CD14-positive monocyte (primary cell): ENCODE measurements at regions not wholly inside any gene's neighbourhood (a gene's known extent, or its start where the extent isn't known, plus 50 kb on each side); places are given as distances from the start of the nearest gene placed in this dataset.

Experiments used
- DNase-seq, 3 donors: peaks; one replicate each; pipeline ENCODE4 v3.0.0-alpha.2; 2011 to 2022
- H2AFZ ChIP-seq: 2 replicates; pipeline ENCODE4 v1.6.0; 2012; ENCODE audit warnings: mild to moderate bottlenecking, low read depth, low read length, inconsistent platforms; ENCODE audit not compliant: insufficient read depth, poor library complexity, severe bottlenecking
- H3K27ac ChIP-seq, 2 donors: 1 replicate in 1 of 2; 2 replicates in 1 of 2; pipeline ENCODE4 v1.5.1; 2012 to 2013; ENCODE audit warnings: low read length in 2 of 2, control low read depth in 1 of 2, inconsistent platforms in 1 of 2, low read depth in 1 of 2, mild to moderate bottlenecking in 1 of 2
- H3K27me3 ChIP-seq, 2 donors: one replicate each; pipeline versions ENCODE4 v1.6.0 to v1.6.1; 2011 to 2013; ENCODE audit warnings: low read length in 2 of 2; ENCODE audit not compliant: control insufficient read depth in 2 of 2, insufficient read depth in 2 of 2
- H3K36me3 ChIP-seq, 2 donors: replicated peaks in 1 of 2; 1 replicate in 1 of 2; 2 replicates in 1 of 2; pipeline versions ENCODE4 v1.5.1 to v1.6.1; 2012 to 2013; ENCODE audit warnings: low read length in 2 of 2, control low read depth in 1 of 2, inconsistent platforms in 1 of 2, mild to moderate bottlenecking in 1 of 2; ENCODE audit not compliant: insufficient read depth in 2 of 2, control insufficient read depth in 1 of 2
- H3K4me1 ChIP-seq, 2 donors: 1 replicate in 1 of 2; 2 replicates in 1 of 2; pipeline versions ENCODE4 v1.5.1 to v1.6.1; 2012 to 2013; ENCODE audit warnings: low read length in 2 of 2, control low read depth in 1 of 2, inconsistent platforms in 1 of 2, mild to moderate bottlenecking in 1 of 2, moderate library complexity in 1 of 2; ENCODE audit not compliant: insufficient read depth in 2 of 2, control insufficient read depth in 1 of 2
- H3K4me2 ChIP-seq: replicated peaks from 2 replicates; pipeline ENCODE3; 2012; ENCODE audit warnings: low read length, moderate library complexity, mild to moderate bottlenecking; ENCODE audit not compliant: poor library complexity, severe bottlenecking; ENCODE audit errors: extremely low read depth
- H3K4me3 ChIP-seq, 3 experiments: fragments of 200-600 bp in 1 of 3; sonication (generic) in 1 of 3; replicated peaks in 1 of 3; 1 replicate in 2 of 3; 2 replicates in 1 of 3; pipeline ENCODE4 v1.5.1; 2011 to 2013; ENCODE audit warnings: low read length in 3 of 3, mild to moderate bottlenecking in 3 of 3, control low read depth in 2 of 3, low read depth in 2 of 3, inconsistent platforms in 1 of 3, moderate library complexity in 1 of 3
- H3K79me2 ChIP-seq: 2 replicates; pipeline ENCODE4 v1.6.0; 2012; ENCODE audit warnings: mild to moderate bottlenecking, control low read depth, inconsistent platforms, low read length, moderate library complexity; ENCODE audit not compliant: insufficient read depth
- H3K9ac ChIP-seq: 2 replicates; pipeline ENCODE4 v1.6.0; 2017; ENCODE audit warnings: low read length, mild to moderate bottlenecking; ENCODE audit not compliant: insufficient read depth, poor library complexity, severe bottlenecking
- H3K9me3 ChIP-seq, 2 donors: replicated peaks in 1 of 2; 1 replicate in 1 of 2; 2 replicates in 1 of 2; pipeline versions ENCODE4 v1.5.1 to v1.6.1; 2012 to 2013; ENCODE audit warnings: low read length in 2 of 2, control low read depth in 1 of 2; ENCODE audit not compliant: control insufficient read depth in 1 of 2, insufficient read depth in 1 of 2
- H4K20me1 ChIP-seq: 2 replicates; pipeline ENCODE4 v1.6.0; 2012; ENCODE audit warnings: mild to moderate bottlenecking, low read length, control low read depth, moderate library complexity; ENCODE audit not compliant: insufficient read depth
- H3K27ac Mint-ChIP-seq, 7 donors: one replicate each; pipeline ENCODE4 v1.8.0; 2020; ENCODE audit warnings: mild to moderate bottlenecking in 7 of 7, mixed read lengths in 7 of 7, moderate library complexity in 6 of 7, inconsistent platforms in 2 of 7
- H3K27me3 Mint-ChIP-seq, 3 donors: one replicate each; pipeline ENCODE4 v1.8.0; 2021 to 2022; ENCODE audit warnings: low read depth in 3 of 3, mild to moderate bottlenecking in 3 of 3, mixed read lengths in 3 of 3, moderate library complexity in 3 of 3, inconsistent platforms in 1 of 3
- H3K36me3 Mint-ChIP-seq, 2 donors: one replicate each; pipeline ENCODE4 v1.8.0; 2020; ENCODE audit warnings: mixed read lengths in 2 of 2, inconsistent platforms in 1 of 2, mild to moderate bottlenecking in 1 of 2
- H3K4me1 Mint-ChIP-seq: one replicate; pipeline ENCODE4 v1.8.0; 2020; ENCODE audit warnings: mild to moderate bottlenecking, mixed read lengths
- H3K4me3 Mint-ChIP-seq, 2 donors: one replicate each; pipeline ENCODE4 v1.8.0; 2020; ENCODE audit warnings: mild to moderate bottlenecking in 2 of 2, mixed read lengths in 2 of 2, moderate library complexity in 1 of 2
- H3K9me3 Mint-ChIP-seq, 7 donors: one replicate each; pipeline ENCODE4 v1.8.0; 2020 to 2022; ENCODE audit warnings: mixed read lengths in 7 of 7, mild to moderate bottlenecking in 6 of 7, moderate library complexity in 6 of 7, inconsistent platforms in 2 of 7
- CTCF ChIP-seq: fragments of 200-600 bp; IDR thresholded peaks from one replicate; pipeline ENCODE4 v1.8.0; 2022; ENCODE audit warnings: antibody characterized with exemption, mild to moderate bottlenecking
- WGBS: methylation state at CpG from one replicate; pipeline ENCODE4 v1.1.5; 2013; ENCODE audit warnings: missing lambda C conversion rate; ENCODE audit not compliant: insufficient coverage; 5-methylcytosine and 5-hydroxymethylcytosine counted together
- intact Hi-C, 2 donors: fragments of 100-400 bp; cut with micrococcal nuclease; formaldehyde crosslinking; loops; one replicate each; pipeline versions ENCODE4 v1.15.0 to v1.15.1; 2023

- WGBS, result no CpG with 5 or more reads among the region's 2 CpGs
- Histone ChIP-seq H3K4me3 (no peak overlapping the region), H3K9ac (no peak overlapping the region), H3K4me2 (no peak overlapping the region), H3K27me3 (no peaks in the 10 kb centered on the region), H3K4me1 (no peaks in the 10 kb centered on the region), H4K20me1 (no peaks in the 10 kb centered on the region), H3K27ac (no peak overlapping the region), H3K9me3 (peaks cover 4 to 5% of the 10 kb centered on the region in 2 donors), H3K79me2 (no peaks in the 10 kb centered on the region), H3K36me3 (no peaks in the 10 kb centered on the region), H2AFZ (no peak overlapping the region)
- Mint-ChIP-seq H3K27me3 (no peaks in the 10 kb centered on the region), H3K4me3 (no peak overlapping the region), H3K4me1 (no peaks in the 10 kb centered on the region), H3K36me3 (no peaks in the 10 kb centered on the region), H3K27ac (no peak overlapping the region), H3K9me3 (peaks cover 4 to 14% (median 6%) of the 10 kb centered on the region in 7 donors)
- no peak for DNase-seq
- no peak for TF ChIP-seq CTCF
- intact Hi-C loops, result no loop called here
Measured at GRCh38 chr16:52630711-52631110, 83.8 kb upstream of the TOX3 start.

- no peaks in the 10 kb centered on the region for H3K27me3 ChIP-seq
- H3K27ac ChIP-seq, result no peak overlapping the region
- H3K27ac Mint-ChIP-seq, result no peak overlapping the region
- H4K20me1 ChIP-seq, result no peaks in the 10 kb centered on the region
- no peak for DNase-seq
- H3K4me3 ChIP-seq, result no peak overlapping the region
- H3K4me2 ChIP-seq, result no peak overlapping the region
- WGBS, result 100% methylated on average over 1 of the region's 4 CpGs
- no peaks in the 10 kb centered on the region for H3K36me3 Mint-ChIP-seq
- peaks cover 2 to 14% (median 6%) of the 10 kb centered on the region in 7 donors for H3K9me3 Mint-ChIP-seq
- no peak overlapping the region for H3K9ac ChIP-seq
- intact Hi-C loops, result no loop called here
- H3K36me3 ChIP-seq, result no peaks in the 10 kb centered on the region
- H3K4me1 ChIP-seq, result no peaks in the 10 kb centered on the region
- no peaks in the 10 kb centered on the region for H3K27me3 Mint-ChIP-seq
- H3K9me3 ChIP-seq, result peaks cover 4 to 5% of the 10 kb centered on the region in 2 donors
- H3K4me1 Mint-ChIP-seq, result no peaks in the 10 kb centered on the region
- no peak for TF ChIP-seq CTCF
- no peak overlapping the region for H2AFZ ChIP-seq
- no peaks in the 10 kb centered on the region for H3K79me2 ChIP-seq
- no peak overlapping the region for H3K4me3 Mint-ChIP-seq
Measured at GRCh38 chr16:52629296-52629695, 82.4 kb upstream of the TOX3 start.
